Upper lobe of right lung (tissue), 1 donor: ENCODE measurements at regions not wholly inside any gene's neighbourhood (a gene's known extent, or its start where the extent isn't known, plus 50 kb on each side); places are given as distances from the start of the nearest gene placed in this dataset.

Experiments
- ATAC-seq: fragments of 200-7000 bp; cut with Tn5 transposase; one replicate; pipeline ENCODE4 v1.9.1; 2020; ENCODE audit warnings: mild to moderate bottlenecking, moderate library complexity
- DNase-seq: peaks from one replicate; pipeline ENCODE4 v3.0.0-alpha.2; 2020
- H3K27ac ChIP-seq: fragments of 200-600 bp; one replicate; pipeline ENCODE4 v1.8.0; 2022
- H3K27me3 ChIP-seq: fragments of 200-600 bp; one replicate; pipeline ENCODE4 v1.8.0; 2022; ENCODE audit warnings: mild to moderate bottlenecking
- H3K36me3 ChIP-seq: fragments of 200-600 bp; one replicate; pipeline ENCODE4 v1.8.0; 2022
- H3K4me1 ChIP-seq: fragments of 200-600 bp; one replicate; pipeline ENCODE4 v1.8.0; 2022
- H3K4me3 ChIP-seq: fragments of 200-600 bp; one replicate; pipeline ENCODE4 v1.8.0; 2022; ENCODE audit warnings: mild to moderate bottlenecking
- H3K9me3 ChIP-seq: fragments of 200-600 bp; one replicate; pipeline ENCODE4 v1.8.0; 2022
- intact Hi-C: fragments of 100-400 bp; cut with DNase I; formaldehyde crosslinking; loops from one replicate; pipeline ENCODE4 v1.11.0; 2022
- TF ChIP-seq, protein P1 (sequence below): fragments of 200-600 bp; IDR thresholded peaks from one replicate; pipeline ENCODE4 v1.8.0; 2022; ENCODE audit warnings: antibody characterized with exemption
- donor health status: DM: no; HTN: yes; CAD: no; lungs with severe emphysema.

DNA sequence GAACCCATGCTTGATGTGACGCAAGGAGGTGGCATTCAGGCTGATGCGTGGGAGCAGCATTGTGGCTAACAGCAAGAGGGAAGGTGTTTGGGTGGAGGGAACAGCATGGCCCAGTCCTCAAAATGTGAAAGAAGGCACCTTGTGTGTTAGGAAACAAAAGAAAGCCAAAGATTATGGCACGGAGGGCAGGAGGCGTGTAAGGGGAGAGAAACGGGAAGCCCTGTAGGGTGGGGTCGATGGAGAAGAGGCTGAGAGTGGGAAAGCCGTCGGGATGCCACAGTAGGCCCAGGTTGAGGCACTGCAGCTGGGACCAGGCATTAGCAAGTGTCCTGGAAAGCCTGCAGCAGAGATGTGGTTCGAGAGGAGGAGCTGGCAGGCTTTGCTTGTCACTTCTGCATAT lies 241.1 kb downstream of the GADD45G start:
- no peak overlapping the region for H3K27ac ChIP-seq
- no peak for ATAC-seq
- intact Hi-C loops = no loop called here

GRCh38 chr9:89848060-89849040 lies 243.5 kb downstream of the GADD45G start:
- Histone ChIP-seq H3K4me1 (peaks cover 12% of the 10 kb centered on the region), H3K27me3 (no peaks in the 10 kb centered on the region), H3K27ac (no peak overlapping the region), H3K36me3 (no peaks in the 10 kb centered on the region), H3K9me3 (no peaks in the 10 kb centered on the region), H3K4me3 (no peak overlapping the region)
- TF ChIP-seq, protein P1, sequence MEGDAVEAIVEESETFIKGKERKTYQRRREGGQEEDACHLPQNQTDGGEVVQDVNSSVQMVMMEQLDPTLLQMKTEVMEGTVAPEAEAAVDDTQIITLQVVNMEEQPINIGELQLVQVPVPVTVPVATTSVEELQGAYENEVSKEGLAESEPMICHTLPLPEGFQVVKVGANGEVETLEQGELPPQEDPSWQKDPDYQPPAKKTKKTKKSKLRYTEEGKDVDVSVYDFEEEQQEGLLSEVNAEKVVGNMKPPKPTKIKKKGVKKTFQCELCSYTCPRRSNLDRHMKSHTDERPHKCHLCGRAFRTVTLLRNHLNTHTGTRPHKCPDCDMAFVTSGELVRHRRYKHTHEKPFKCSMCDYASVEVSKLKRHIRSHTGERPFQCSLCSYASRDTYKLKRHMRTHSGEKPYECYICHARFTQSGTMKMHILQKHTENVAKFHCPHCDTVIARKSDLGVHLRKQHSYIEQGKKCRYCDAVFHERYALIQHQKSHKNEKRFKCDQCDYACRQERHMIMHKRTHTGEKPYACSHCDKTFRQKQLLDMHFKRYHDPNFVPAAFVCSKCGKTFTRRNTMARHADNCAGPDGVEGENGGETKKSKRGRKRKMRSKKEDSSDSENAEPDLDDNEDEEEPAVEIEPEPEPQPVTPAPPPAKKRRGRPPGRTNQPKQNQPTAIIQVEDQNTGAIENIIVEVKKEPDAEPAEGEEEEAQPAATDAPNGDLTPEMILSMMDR = no peak
- intact Hi-C loops = no loop called here
- DNase-seq (peak; percentile 44), ATAC-seq (no peak)

More for the DNA sequence above, 241.1 kb downstream of the GADD45G start:
- H3K27me3 ChIP-seq = no peaks in the 10 kb centered on the region
- TF ChIP-seq, protein P1 = no peak
- no peak overlapping the region for H3K4me3 ChIP-seq
- H3K9me3 ChIP-seq = no peaks in the 10 kb centered on the region
- DNase-seq = peak; percentile 31
- H3K4me1 ChIP-seq = peaks cover 15% of the 10 kb centered on the region
- no peaks in the 10 kb centered on the region for H3K36me3 ChIP-seq

GRCh38 chr9:89849096-89849495 lies 244.3 kb downstream of the GADD45G start:
- no peak for DNase-seq
- no peaks in the 10 kb centered on the region for H3K9me3 ChIP-seq
- intact Hi-C loops = no loop called here
- TF ChIP-seq, protein P1 = no peak
- no peak for ATAC-seq
- peaks cover 12% of the 10 kb centered on the region for H3K4me1 ChIP-seq
- no peak overlapping the region for H3K27ac ChIP-seq
- H3K36me3 ChIP-seq = no peaks in the 10 kb centered on the region
- H3K27me3 ChIP-seq = no peaks in the 10 kb centered on the region
- no peak overlapping the region for H3K4me3 ChIP-seq

DNA sequence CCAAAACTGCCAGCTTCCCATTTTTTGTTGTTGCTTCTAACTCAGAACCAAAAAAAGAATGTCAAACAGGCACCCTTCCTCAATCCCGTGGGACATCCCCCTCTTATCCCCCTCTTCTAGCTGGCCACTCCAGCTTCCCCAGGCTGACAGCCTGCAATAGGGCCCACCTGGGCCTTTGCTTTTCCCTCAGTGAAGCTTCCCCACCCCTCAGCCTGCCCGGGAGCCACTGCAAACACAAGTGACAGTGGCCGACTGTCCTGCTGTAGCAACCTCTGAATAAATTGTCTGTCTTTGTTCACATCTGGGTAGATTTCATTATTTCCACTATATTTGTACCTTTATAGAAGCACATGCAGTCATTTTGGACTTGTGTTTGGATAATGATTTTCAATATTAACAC lies 245.3 kb downstream of the GADD45G start:
- TF ChIP-seq, protein P1 = no peak
- DNase-seq (no peak), ATAC-seq (no peak)
- Histone ChIP-seq H3K36me3 (no peaks in the 10 kb centered on the region), H3K4me1 (peaks cover 11% of the 10 kb centered on the region), H3K9me3 (no peaks in the 10 kb centered on the region), H3K4me3 (no peak overlapping the region), H3K27me3 (no peaks in the 10 kb centered on the region), H3K27ac (no peak overlapping the region)
- intact Hi-C loops = no loop called here

DNA sequence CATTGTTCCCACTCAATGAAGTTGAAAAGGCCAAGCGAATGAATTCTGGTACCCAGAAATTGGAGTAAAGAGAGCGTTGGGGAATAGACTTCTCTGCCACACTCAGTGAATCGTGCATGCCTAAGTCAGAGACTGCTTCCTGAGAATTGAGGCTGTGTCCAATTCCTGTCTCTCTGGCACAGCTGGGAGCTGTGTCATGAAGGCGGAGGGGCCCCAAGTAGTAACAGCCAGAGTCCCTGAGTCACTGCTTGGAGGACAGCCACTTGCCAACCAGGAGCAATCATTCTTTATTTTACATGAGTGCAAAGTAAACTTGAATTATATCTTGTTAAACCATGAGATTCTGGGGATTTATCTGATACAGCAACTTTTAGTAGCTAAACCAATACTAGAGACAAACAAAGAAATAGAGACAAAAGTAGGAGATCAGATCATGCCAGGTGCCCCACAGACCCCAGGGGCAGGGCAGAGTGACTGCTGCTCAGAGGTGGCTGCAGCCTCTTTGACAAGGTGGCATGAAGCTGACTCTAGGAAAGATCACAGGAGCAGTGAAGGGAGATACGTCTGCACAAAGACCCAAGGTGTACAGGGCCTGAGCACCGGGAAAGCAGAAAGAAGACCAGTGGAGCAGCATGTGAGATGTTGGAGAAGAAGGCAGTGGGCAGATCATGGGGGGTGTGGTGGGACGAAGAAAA lies 246.0 kb downstream of the GADD45G start:
- Histone ChIP-seq H3K4me1 (peaks cover 5% of the 10 kb centered on the region), H3K27me3 (no peaks in the 10 kb centered on the region), H3K9me3 (no peaks in the 10 kb centered on the region), H3K4me3 (no peak overlapping the region), H3K27ac (no peak overlapping the region), H3K36me3 (no peaks in the 10 kb centered on the region)
- DNase-seq (peak; percentile 64), ATAC-seq (peak; percentile 81)
- TF ChIP-seq, protein P1 = no peak
- intact Hi-C loops = no loop called here
